HG03558 (cell line): ENCODE measurements at regions not wholly inside any gene's neighbourhood (a gene's known extent, or its start where the extent isn't known, plus 50 kb on each side); places are given as distances from the start of the nearest gene placed in this dataset.

Source experiments
- ATAC-seq: cut with Tn5 transposase; IDR thresholded peaks from one replicate; pipeline ENCODE4 v1.9.1; 2021; ENCODE audit warnings: moderate number of reproducible peaks; ENCODE audit not compliant: unreplicated experiment; ENCODE audit errors: extremely low read depth

- no peak for ATAC-seq
These were observed 82.2 kb upstream of the TBX3 start for GRCh38 chr12:114765960-114766691.

GRCh38 chr12:114764510-114764909 is 80.5 kb upstream of the TBX3 start:
- ATAC-seq: no peak

GRCh38 chr12:114762490-114763110 is 78.6 kb upstream of the TBX3 start:
- ATAC-seq: no peak

GRCh38 chr12:114760151-114760877 is 76.3 kb upstream of the TBX3 start:
- ATAC-seq: no peak

GRCh38 chr12:114759635-114760034 is 75.7 kb upstream of the TBX3 start:
- no peak for ATAC-seq

GRCh38 chr12:114757684-114758325 is 73.8 kb upstream of the TBX3 start:
- ATAC-seq: no peak

- no peak for ATAC-seq
These were observed 68.2 kb upstream of the TBX3 start for GRCh38 chr12:114752217-114752616.

GRCh38 chr12:114751712-114752111 is 67.7 kb upstream of the TBX3 start:
- no peak for ATAC-seq

DNA sequence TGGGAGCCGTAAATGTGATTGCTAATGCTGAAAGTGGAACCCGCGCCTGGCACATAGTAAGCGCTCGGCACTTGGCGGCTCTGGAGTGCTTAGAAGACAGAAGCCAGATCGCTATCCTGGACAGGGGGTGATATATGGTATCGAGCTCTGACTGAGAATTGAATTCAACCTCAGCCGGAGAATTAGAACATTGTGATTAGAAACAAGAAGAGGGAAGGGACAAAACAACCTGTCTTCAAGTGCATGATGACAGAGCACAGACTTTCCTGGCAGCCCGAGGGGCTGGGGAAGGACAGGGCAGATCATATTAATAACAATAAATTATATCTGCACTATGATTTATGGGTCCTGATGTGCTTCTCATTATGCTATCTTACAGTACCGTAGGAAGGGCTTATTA is 66.9 kb upstream of the TBX3 start:
- ATAC-seq: no peak

- no peak for ATAC-seq
These were observed 65.1 kb upstream of the TBX3 start for GRCh38 chr12:114749065-114749464.

GRCh38 chr12:114747012-114747858 is 63.3 kb upstream of the TBX3 start:
- ATAC-seq: no peak

DNA sequence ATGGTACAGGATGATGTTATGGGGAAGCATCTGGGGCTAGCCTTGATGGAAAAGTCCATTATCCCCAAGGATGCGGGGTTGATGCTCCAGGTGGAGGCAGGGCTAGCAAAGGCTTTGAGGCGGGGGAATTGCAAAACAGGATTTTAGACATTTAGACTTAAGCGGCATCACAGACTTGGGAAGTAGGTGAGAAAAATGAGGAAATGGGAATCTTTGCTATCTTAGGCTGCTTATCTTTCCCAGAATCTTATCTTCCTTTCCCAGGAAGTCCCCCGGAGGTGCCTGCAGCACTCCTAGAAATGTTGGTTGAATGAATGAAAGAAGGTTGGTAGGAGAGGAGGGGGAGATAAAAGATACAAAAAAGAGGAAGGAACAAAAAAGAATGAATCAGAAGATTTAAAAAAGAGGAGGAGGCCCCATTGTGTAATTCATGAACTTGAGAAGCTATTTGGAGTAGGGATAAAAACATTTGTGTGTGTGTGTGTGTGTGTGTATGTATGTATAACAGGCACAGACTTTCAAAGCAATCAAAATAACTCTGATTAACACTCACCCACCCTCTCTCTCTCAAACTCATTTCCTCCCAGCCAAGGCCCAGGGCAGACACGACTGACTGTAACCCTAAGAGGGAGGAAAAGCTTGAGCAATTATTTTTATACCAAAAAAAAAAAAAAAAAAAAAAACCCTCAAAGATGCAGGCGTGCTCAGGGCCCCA is 62.5 kb upstream of the TBX3 start:
- ATAC-seq: no peak

- ATAC-seq: no peak
These were observed 60.7 kb upstream of the TBX3 start for GRCh38 chr12:114744691-114745090.

DNA sequence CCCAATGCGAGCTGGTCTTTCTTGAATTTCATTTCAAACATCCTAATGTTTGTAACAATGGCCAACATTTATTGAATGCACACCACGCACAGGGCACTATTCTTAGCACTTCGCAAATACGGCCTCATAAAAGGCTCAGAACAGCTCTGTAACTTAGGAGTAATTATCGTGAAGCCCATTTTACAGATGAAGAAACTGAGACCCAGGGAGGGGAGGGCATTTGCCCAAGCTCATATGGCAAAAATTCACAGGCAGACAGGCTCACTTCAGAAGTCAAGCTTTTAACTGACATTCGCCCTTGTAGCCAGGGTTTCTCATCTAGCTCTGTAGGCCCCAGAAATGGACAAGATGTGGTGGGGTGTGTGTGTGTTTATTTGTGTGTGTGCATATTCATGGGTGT is 60.3 kb upstream of the TBX3 start:
- ATAC-seq: no peak

DNA sequence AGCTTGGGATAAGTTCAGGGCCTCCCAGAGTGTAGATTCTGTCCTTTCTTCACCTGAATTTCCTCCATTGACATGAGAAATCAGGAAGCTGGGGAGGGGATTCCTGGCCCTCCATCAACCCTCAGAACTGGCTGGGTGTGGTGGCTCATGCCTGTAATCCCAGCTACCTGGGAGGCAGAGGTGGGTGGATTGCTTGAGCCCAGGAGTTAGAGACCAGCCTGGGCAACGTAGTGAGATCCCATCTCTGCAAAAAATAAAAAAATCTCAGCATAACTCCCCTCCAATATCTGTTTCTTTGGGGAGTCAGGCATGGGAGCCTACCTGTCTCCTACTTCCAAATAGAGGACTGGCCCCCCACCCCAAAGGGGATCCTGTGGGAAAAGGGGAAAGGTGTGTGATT is 59.8 kb upstream of the TBX3 start:
- ATAC-seq: no peak

DNA sequence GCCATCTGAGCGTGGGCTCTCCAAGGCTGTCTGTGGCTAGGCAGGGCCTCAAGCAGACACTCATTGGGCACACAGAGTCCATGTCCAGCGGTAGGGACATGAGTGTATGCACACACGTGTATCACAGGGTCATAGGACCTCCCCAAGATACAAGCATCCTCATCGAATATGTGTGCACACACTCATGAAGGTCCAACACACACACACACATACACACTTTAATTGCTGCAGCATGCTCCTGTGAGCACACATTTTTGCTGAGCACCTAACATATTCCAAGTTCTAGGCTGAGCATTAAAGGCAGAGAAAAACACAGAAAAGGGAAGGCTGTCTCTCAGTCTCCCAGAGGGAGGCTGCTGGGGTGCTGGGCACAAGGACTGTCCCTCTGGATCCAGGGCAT is 59.3 kb upstream of the TBX3 start:
- ATAC-seq: no peak

- ATAC-seq: no peak
These were observed 58.4 kb upstream of the TBX3 start for GRCh38 chr12:114742363-114742762.

DNA sequence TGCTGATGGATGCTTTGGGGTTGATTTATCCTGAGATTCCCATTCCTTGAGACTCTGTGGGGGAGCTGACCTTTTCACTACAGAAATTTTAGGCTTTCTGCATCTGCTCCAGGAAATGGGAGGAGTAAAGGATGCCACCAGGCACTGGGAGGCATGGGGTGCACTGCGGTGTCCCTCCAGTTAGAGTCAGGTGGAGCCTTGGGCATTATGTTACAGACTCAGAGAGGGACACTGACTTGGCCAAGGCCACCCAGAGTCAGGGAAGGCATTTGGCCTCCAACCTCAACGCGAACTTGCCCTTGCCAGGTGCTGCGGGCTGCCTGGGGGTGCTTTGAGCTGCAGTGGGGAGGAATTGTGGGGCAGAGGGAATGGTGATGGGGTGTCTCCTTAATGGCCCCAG is 58.0 kb upstream of the TBX3 start:
- ATAC-seq: no peak

DNA sequence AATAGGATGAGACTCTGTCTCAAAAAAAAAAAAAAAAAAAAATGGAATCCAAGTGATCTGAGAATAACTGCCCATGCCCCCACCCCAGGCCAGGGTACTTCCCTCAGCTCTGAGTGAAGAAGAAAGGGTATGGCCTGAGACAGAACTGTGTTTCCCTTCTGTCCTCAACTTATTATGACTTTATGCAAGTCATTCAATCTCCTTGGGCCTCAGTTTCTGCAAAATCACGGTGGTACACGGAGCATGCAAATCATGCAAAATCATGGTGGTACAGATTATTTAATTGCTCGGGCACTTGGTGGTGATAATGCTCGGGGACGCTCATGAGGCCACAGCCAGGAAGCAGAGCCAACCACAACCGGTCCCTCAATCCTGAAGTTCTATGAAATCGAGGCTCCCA is 56.5 kb upstream of the TBX3 start:
- no peak for ATAC-seq
